ENCODE measurements at regions not wholly inside any gene's neighbourhood (a gene's known extent, or its start where the extent isn't known, plus 50 kb on each side); places are given as distances from the start of the nearest gene placed in this dataset.

GRCh38 chr9:108584860-108585259 lies 270.9 kb downstream of the ACTL7B start:
- TF ChIP-seq POLR2A (IDR thresholded peaks at IDR 0.05; ENCODE audit: low read length) (no peak), GATA1 (IDR thresholded peaks at IDR 0.05; ENCODE audit: low read depth, low read length) (no peak)

All from erythroblast (primary cell).